K562 (cell line): ENCODE measurements at regions not wholly inside any gene's neighbourhood (a gene's known extent, or its start where the extent isn't known, plus 50 kb on each side); places are given as distances from the start of the nearest gene placed in this dataset.

ENCODE experiments used
- ATAC-seq: fragments of 200-7000 bp; cut with Tn5 transposase; 3 replicates; pipeline ENCODE4 v1.9.1; 2020; ENCODE audit warnings: moderate library complexity
- BruUV-seq: library from RNA; stranded (reverse); fragments of 400-500 nt; replicated peaks from 2 replicates; lab custom pipeline; 2021; lab: Mats Ljungman, UMichigan
- CTCF ChIA-PET: fragments of 300-600 bp; formaldehyde crosslinking; extraction: SDS; loops from one replicate; lab custom pipeline; 2021; ENCODE audit warnings: low intra/inter-chr PET ratio; lab: Yijun Ruan, JAX
- POLR2A ChIA-PET: fragments of 300-600, 350-650 bp; sonication (Branson Sonifier 250); formaldehyde crosslinking; extraction: SDS; loops from one replicate; lab custom pipeline; 2021; ENCODE audit warnings: antibody characterized with exemption, inconsistent platforms; lab: Yijun Ruan, JAX
- DNase-seq, 4 experiments: peaks; one replicate each; pipeline versions ENCODE4 v3.0.0 to v3.0.0-alpha.2; 2011 to 2018; ENCODE audit warnings: low spot score in 3 of 4, mixed read lengths in 3 of 4; ENCODE audit errors: extremely low read depth in 1 of 4
- FAIRE-seq: peaks from 2 replicates; lab custom pipeline; 2011; peaks lifted over from hg19 to GRCh38; lab: Jason Lieb, UNC
- H2AFZ ChIP-seq: 2 replicates; pipeline ENCODE4 v1.6.0; 2011; ENCODE audit warnings: low read depth, low read length, control low read depth, inconsistent platforms
- H3K27ac ChIP-seq: fragments of 200-600 bp; 3 replicates; pipeline ENCODE4 v1.8.0; 2011; ENCODE audit warnings: low read depth, mild to moderate bottlenecking, control low read depth, inconsistent platforms, low read length, moderate library complexity, mixed read lengths; ENCODE audit errors: extremely low read depth
- H3K27me3 ChIP-seq, 2 experiments: fragments of 300-600 bp in 1 of 2; 2 replicates in 1 of 2; 3 replicates in 1 of 2; pipeline versions ENCODE4 v1.6.0 to v1.8.0; 2011; ENCODE audit warnings: inconsistent platforms in 2 of 2, low read length in 2 of 2, mild to moderate bottlenecking in 1 of 2, mixed read lengths in 1 of 2, moderate library complexity in 1 of 2; ENCODE audit not compliant: control insufficient read depth in 2 of 2, insufficient read depth in 2 of 2
- H3K36me3 ChIP-seq: fragments of 300-600 bp; 3 replicates; pipeline ENCODE4 v1.8.0; 2011; ENCODE audit warnings: mild to moderate bottlenecking, low read length, inconsistent platforms; ENCODE audit not compliant: control insufficient read depth, insufficient read depth
- H3K4me1 ChIP-seq, 2 experiments: fragments of 200-600 bp in 1 of 2; replicated peaks in 1 of 2; 2 replicates in 1 of 2; 3 replicates in 1 of 2; pipeline versions ENCODE4 v1.5.1 to v1.8.0; 2011; ENCODE audit warnings: inconsistent platforms in 2 of 2, low read length in 2 of 2, mild to moderate bottlenecking in 1 of 2, mixed read lengths in 1 of 2, moderate library complexity in 1 of 2; ENCODE audit not compliant: control insufficient read depth in 2 of 2, insufficient read depth in 2 of 2
- H3K4me2 ChIP-seq: 2 replicates; pipeline ENCODE4 v1.6.1; 2011; ENCODE audit warnings: low read length, control low read depth, inconsistent platforms, mixed read lengths; ENCODE audit not compliant: insufficient read depth
- H3K4me3 ChIP-seq: fragments of 200-600 bp; sonication (generic), shearing (Covaris generic); 2 replicates; pipeline ENCODE4 v1.5.1; 2016; ENCODE audit warnings: control low read depth, inconsistent platforms
- H3K79me2 ChIP-seq: fragments of 200-600 bp; 3 replicates; pipeline ENCODE4 v1.8.0; 2011; ENCODE audit warnings: low read length, inconsistent platforms; ENCODE audit not compliant: control insufficient read depth, insufficient read depth
- H3K9ac ChIP-seq, 2 experiments: 2 replicates each; pipeline versions ENCODE4 v1.6.0 to v1.6.1; 2011; ENCODE audit warnings: low read depth in 2 of 2, low read length in 2 of 2, control low read depth in 1 of 2, inconsistent platforms in 1 of 2, mild to moderate bottlenecking in 1 of 2, mixed read lengths in 1 of 2; ENCODE audit not compliant: insufficient read depth in 1 of 2
- H3K9me1 ChIP-seq: one replicate; pipeline ENCODE4 v1.6.0; 2011; ENCODE audit warnings: inconsistent platforms, mild to moderate bottlenecking, low read length, moderate library complexity; ENCODE audit not compliant: control insufficient read depth, insufficient read depth
- H3K9me3 ChIP-seq: replicated peaks from 2 replicates; pipeline ENCODE4 v1.5.1; 2011; ENCODE audit warnings: low read depth, low read length, inconsistent platforms; ENCODE audit not compliant: control insufficient read depth, insufficient read depth
- H4K20me1 ChIP-seq: replicated peaks from 2 replicates; pipeline ENCODE4 v1.6.1; 2011; ENCODE audit warnings: low read length, inconsistent platforms, mixed read lengths; ENCODE audit not compliant: control insufficient read depth, insufficient read depth
- CXXC5 ChIP-seq: fragments of 250-450 bp; sonication (Bioruptor Pico); IDR thresholded peaks from 2 replicates; pipeline ENCODE4 v1.8.0; 2022; ENCODE audit warnings: inconsistent platforms, mild to moderate bottlenecking, moderate library complexity
- EP400 ChIP-seq: fragments of 450-650 bp; IDR thresholded peaks from 2 replicates; pipeline ENCODE4 v1.6.1; 2017; ENCODE audit warnings: antibody characterized with exemption, mild to moderate bottlenecking, moderate library complexity
- MECOM ChIP-seq: fragments of 250-450 bp; sonication (Bioruptor Pico); IDR thresholded peaks from 2 replicates; pipeline ENCODE4 v1.8.0; 2022; ENCODE audit warnings: inconsistent platforms
- PHF8 ChIP-seq: fragments of 200-600 bp; sonication (generic); IDR thresholded peaks from 2 replicates; pipeline ENCODE4 v1.6.1; 2012; ENCODE audit warnings: mixed run types, mild to moderate bottlenecking, inconsistent platforms, low read length, moderate library complexity, borderline replicate concordance
- WGBS: fragments of 100-300 bp; shearing (Covaris generic); methylation state at CpG from one replicate; pipeline ENCODE4 v1.1.6; 2016; ENCODE audit warnings: low coverage, mixed read lengths; ENCODE audit not compliant: insufficient coverage; ENCODE audit errors: missing lambda C conversion rate; 5-methylcytosine and 5-hydroxymethylcytosine counted together
- in situ Hi-C: fragments of 300-500 bp; cut with MboI; formaldehyde crosslinking; loops from 4 replicates; pipeline ENCODE4 v1.15.0; 2018; ENCODE audit warnings: inconsistent platforms, mixed read lengths
- intact Hi-C: fragments of 100-400 bp; cut with micrococcal nuclease; formaldehyde crosslinking; loops from 2 replicates; pipeline ENCODE4 v1.14.2; 2022
- TF ChIP-seq, protein P1 (sequence below): fragments of 250-450 bp; sonication (Bioruptor Pico); IDR thresholded peaks from 2 replicates; pipeline ENCODE4 v1.5.0; 2021; ENCODE audit warnings: mild to moderate bottlenecking, borderline replicate concordance
- TF ChIP-seq, protein P2 (sequence below): fragments of 250-450 bp; sonication (Bioruptor Pico); IDR thresholded peaks from 2 replicates; pipeline ENCODE4 v1.4.0; 2020; ENCODE audit warnings: borderline replicate concordance
- TF ChIP-seq, protein P3 (sequence below), 2 experiments: fragments of 450-650 bp in 1 of 2; sonication (generic) in 1 of 2; formaldehyde crosslinking in 1 of 2; IDR thresholded peaks; 2 replicates each; pipeline versions ENCODE4 v1.7.1 to v1.9.0; 2016 to 2022; ENCODE audit warnings: inconsistent platforms in 1 of 2, mild to moderate bottlenecking in 1 of 2, missing genetic modification reagents in 1 of 2

DNA sequence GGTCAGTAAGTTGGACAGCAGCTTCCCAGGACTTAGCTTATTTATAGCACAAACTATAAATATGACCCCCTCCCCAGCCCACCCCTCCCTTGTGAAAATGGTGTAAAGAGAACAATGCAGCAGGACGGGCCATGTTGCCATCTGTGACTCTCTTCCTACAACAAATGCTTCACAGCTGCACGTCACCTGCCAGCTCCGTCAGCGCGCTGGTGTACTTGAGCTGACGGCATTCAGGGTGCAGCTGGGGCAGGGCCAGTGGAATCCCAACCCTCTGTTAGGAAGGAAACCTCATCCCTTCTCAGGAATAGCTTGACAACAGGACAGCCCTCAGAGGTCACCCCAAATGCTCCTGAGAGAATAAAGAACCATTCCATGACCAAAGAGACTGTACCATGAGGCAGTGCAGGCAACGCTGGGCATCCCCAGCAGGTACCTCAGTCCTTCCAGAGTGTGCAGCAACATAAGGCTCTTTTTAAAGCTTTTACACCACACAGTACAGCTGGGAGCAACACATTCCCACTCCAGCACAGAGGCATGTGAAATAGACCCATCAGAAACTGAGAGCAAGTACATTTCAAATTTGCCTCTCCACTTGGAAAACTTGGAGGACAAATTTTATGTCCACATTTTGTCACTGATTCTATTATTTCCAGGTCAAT lies 85.0 kb downstream of the ATP1A1 start:
- no peak for DNase-seq
- no peak overlapping the region for H3K4me2 ChIP-seq
- no peak for FAIRE-seq
- H3K9me3 ChIP-seq = no peaks in the 10 kb centered on the region
- in situ Hi-C loops = no loop called here
- BruUV-seq = no TSS peak
- 60% methylated on average over 7 of the region's 7 CpGs for WGBS
- H3K36me3 ChIP-seq = no peaks in the 10 kb centered on the region
- no peak overlapping the region for H3K9ac ChIP-seq
- no peaks in the 10 kb centered on the region for H4K20me1 ChIP-seq
- H3K27me3 ChIP-seq = no peaks in the 10 kb centered on the region
- ATAC-seq = no peak
- intact Hi-C loops = no loop called here
- ChIA-PET POLR2A (interaction anchor here (0.6 kb wide), 1 partner anchor 364 kb away, joined by 3 read pairs; no protein-coding TSS in a partner anchor), CTCF (no interaction called here)
- no peaks in the 10 kb centered on the region for H3K79me2 ChIP-seq
- H3K4me3 ChIP-seq = no peak overlapping the region
- H2AFZ ChIP-seq = no peak overlapping the region
- H3K4me1 ChIP-seq = peaks cover 0 to 3% of the 10 kb centered on the region in 2 experiments; a peak in 3 of 5 replicates
- no peak overlapping the region for H3K27ac ChIP-seq
- no peaks in the 10 kb centered on the region for H3K9me1 ChIP-seq
- no peak for TF ChIP-seq PHF8
- TF ChIP-seq CXXC5 (CRISPR knock-in tag) = no peak
- TF ChIP-seq, protein P1, sequence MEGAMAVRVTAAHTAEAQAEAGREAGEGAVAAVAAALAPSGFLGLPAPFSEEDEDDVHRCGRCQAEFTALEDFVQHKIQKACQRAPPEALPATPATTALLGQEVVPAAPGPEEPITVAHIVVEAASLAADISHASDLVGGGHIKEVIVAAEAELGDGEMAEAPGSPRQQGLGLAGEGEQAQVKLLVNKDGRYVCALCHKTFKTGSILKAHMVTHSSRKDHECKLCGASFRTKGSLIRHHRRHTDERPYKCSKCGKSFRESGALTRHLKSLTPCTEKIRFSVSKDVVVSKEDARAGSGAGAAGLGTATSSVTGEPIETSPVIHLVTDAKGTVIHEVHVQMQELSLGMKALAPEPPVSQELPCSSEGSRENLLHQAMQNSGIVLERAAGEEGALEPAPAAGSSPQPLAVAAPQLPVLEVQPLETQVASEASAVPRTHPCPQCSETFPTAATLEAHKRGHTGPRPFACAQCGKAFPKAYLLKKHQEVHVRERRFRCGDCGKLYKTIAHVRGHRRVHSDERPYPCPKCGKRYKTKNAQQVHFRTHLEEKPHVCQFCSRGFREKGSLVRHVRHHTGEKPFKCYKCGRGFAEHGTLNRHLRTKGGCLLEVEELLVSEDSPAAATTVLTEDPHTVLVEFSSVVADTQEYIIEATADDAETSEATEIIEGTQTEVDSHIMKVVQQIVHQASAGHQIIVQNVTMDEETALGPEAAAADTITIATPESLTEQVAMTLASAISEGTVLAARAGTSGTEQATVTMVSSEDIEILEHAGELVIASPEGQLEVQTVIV (CRISPR knock-in tag) = no peak
- TF ChIP-seq, protein P2, sequence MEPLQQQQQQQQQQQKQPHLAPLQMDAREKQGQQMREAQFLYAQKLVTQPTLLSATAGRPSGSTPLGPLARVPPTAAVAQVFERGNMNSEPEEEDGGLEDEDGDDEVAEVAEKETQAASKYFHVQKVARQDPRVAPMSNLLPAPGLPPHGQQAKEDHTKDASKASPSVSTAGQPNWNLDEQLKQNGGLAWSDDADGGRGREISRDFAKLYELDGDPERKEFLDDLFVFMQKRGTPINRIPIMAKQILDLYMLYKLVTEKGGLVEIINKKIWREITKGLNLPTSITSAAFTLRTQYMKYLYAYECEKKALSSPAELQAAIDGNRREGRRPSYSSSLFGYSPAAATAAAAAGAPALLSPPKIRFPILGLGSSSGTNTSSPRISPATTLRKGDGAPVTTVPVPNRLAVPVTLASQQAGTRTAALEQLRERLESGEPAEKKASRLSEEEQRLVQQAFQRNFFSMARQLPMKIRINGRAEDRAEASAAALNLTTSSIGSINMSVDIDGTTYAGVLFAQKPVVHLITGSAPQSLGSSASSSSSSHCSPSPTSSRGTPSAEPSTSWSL (CRISPR knock-in tag) = no peak
- TF ChIP-seq, protein P3, sequence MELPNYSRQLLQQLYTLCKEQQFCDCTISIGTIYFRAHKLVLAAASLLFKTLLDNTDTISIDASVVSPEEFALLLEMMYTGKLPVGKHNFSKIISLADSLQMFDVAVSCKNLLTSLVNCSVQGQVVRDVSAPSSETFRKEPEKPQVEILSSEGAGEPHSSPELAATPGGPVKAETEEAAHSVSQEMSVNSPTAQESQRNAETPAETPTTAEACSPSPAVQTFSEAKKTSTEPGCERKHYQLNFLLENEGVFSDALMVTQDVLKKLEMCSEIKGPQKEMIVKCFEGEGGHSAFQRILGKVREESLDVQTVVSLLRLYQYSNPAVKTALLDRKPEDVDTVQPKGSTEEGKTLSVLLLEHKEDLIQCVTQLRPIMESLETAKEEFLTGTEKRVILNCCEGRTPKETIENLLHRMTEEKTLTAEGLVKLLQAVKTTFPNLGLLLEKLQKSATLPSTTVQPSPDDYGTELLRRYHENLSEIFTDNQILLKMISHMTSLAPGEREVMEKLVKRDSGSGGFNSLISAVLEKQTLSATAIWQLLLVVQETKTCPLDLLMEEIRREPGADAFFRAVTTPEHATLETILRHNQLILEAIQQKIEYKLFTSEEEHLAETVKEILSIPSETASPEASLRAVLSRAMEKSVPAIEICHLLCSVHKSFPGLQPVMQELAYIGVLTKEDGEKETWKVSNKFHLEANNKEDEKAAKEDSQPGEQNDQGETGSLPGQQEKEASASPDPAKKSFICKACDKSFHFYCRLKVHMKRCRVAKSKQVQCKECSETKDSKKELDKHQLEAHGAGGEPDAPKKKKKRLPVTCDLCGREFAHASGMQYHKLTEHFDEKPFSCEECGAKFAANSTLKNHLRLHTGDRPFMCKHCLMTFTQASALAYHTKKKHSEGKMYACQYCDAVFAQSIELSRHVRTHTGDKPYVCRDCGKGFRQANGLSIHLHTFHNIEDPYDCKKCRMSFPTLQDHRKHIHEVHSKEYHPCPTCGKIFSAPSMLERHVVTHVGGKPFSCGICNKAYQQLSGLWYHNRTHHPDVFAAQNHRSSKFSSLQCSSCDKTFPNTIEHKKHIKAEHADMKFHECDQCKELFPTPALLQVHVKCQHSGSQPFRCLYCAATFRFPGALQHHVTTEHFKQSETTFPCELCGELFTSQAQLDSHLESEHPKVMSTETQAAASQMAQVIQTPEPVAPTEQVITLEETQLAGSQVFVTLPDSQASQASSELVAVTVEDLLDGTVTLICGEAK (IDR thresholded peaks at IDR 0.05) = no peak
- TF ChIP-seq, protein P3 (CRISPR knock-in tag; IDR thresholded peaks at IDR 0.05) = no peak
- no peak for TF ChIP-seq EP400
- no peak for TF ChIP-seq MECOM (CRISPR knock-in tag)
